GM23248 (cell line): ENCODE measurements at regions not wholly inside any gene's neighbourhood (a gene's known extent, or its start where the extent isn't known, plus 50 kb on each side); places are given as distances from the start of the nearest gene placed in this dataset.

Experiments
- DNase-seq: peaks from one replicate; pipeline ENCODE4 v3.0.0-alpha.2; 2015
- H2AFZ ChIP-seq: fragments of 200-600 bp; sonication (generic); 2 replicates; pipeline ENCODE4 v1.6.1; 2016; ENCODE audit warnings: antibody characterized with exemption
- H3F3A ChIP-seq: fragments of 200-600 bp; sonication (generic); 2 replicates; pipeline ENCODE4 v1.6.1; 2016; ENCODE audit warnings: mild to moderate bottlenecking, antibody characterized with exemption, mixed run types; ENCODE audit not compliant: insufficient read depth
- H3K27ac ChIP-seq: fragments of 200-600 bp; sonication (generic); 2 replicates; pipeline ENCODE4 v1.5.1; 2016; ENCODE audit warnings: mild to moderate bottlenecking
- H3K27me3 ChIP-seq: fragments of 200-600 bp; sonication (generic); replicated peaks from 2 replicates; pipeline ENCODE4 v1.6.1; 2016; ENCODE audit warnings: mild to moderate bottlenecking; ENCODE audit not compliant: insufficient read depth
- H3K36me3 ChIP-seq: fragments of 200-600 bp; sonication (generic); 2 replicates; pipeline ENCODE4 v1.6.1; 2016; ENCODE audit warnings: low read depth, mild to moderate bottlenecking
- H3K4me1 ChIP-seq: fragments of 200-600 bp; sonication (generic); 2 replicates; pipeline ENCODE4 v1.6.1; 2016; ENCODE audit warnings: mild to moderate bottlenecking; ENCODE audit not compliant: insufficient read depth
- H3K4me2 ChIP-seq: fragments of 200-600 bp; sonication (generic); one replicate; pipeline ENCODE4 v1.6.1; 2016; ENCODE audit warnings: mild to moderate bottlenecking; ENCODE audit not compliant: unreplicated experiment
- H3K4me3 ChIP-seq: fragments of 200-600 bp; sonication (generic); 2 replicates; pipeline ENCODE4 v1.5.1; 2016; ENCODE audit warnings: mild to moderate bottlenecking
- H3K79me2 ChIP-seq: fragments of 200-600 bp; sonication (generic); 2 replicates; pipeline ENCODE4 v1.6.1; 2016; ENCODE audit warnings: mild to moderate bottlenecking; ENCODE audit not compliant: insufficient read depth
- H3K9ac ChIP-seq: fragments of 200-600 bp; sonication (generic); 2 replicates; pipeline ENCODE4 v1.6.1; 2016; ENCODE audit warnings: mild to moderate bottlenecking
- H3K9me2 ChIP-seq: fragments of 200-600 bp; sonication (generic); 2 replicates; pipeline ENCODE4 v1.6.1; 2016; ENCODE audit warnings: mixed run types, mild to moderate bottlenecking, moderate library complexity; ENCODE audit not compliant: insufficient read depth
- H3K9me3 ChIP-seq: fragments of 200-600 bp; sonication (generic); one replicate; pipeline ENCODE4 v1.6.1; 2017; ENCODE audit warnings: low read depth
- H4K20me1 ChIP-seq: fragments of 200-600 bp; sonication (generic); 2 replicates; pipeline ENCODE4 v1.6.0; 2016; ENCODE audit not compliant: insufficient read depth
- EZH2 ChIP-seq: fragments of 200-600 bp; sonication (generic); IDR thresholded peaks from 2 replicates; pipeline ENCODE4 v1.6.1; 2018; ENCODE audit warnings: antibody characterized with exemption, mild to moderate bottlenecking; ENCODE audit not compliant: insufficient read depth, poor library complexity, severe bottlenecking
- EZH2phosphoT487 ChIP-seq: fragments of 200-600 bp; sonication (generic); IDR thresholded peaks from 2 replicates; pipeline ENCODE4 v1.6.1; 2018; ENCODE audit warnings: antibody characterized with exemption, moderate library complexity, mild to moderate bottlenecking, low read depth; ENCODE audit not compliant: insufficient read depth
- WGBS, 2 experiments: methylation state at CpG; one replicate each; pipeline ENCODE4 v1.1.6; 2015 to 2017; ENCODE audit warnings: low lambda C conversion rate in 2 of 2, low coverage in 1 of 2; ENCODE audit errors: missing lambda C conversion rate in 2 of 2; 5-methylcytosine and 5-hydroxymethylcytosine counted together
- in situ Hi-C: fragments of 300-500 bp; cut with MboI; formaldehyde crosslinking; loops from 2 replicates; pipeline ENCODE4 v1.15.0; 2020

GRCh38 chr3:154614601-154615000 lies 184.6 kb upstream of the GPR149 start:
- no peaks in the 10 kb centered on the region for H4K20me1 ChIP-seq
- H3K27ac ChIP-seq = no peak overlapping the region
- no peak overlapping the region for H3K9ac ChIP-seq
- no peak overlapping the region for H3K4me3 ChIP-seq
- H3K4me2 ChIP-seq = no peak overlapping the region
- H3F3A ChIP-seq = no peaks in the 10 kb centered on the region
- H3K9me2 ChIP-seq = no peaks in the 10 kb centered on the region
- H3K27me3 ChIP-seq = no peaks in the 10 kb centered on the region
- WGBS, 2 experiments = 22 to 31% methylated on average over 3 of the region's 3 CpGs
- no peaks in the 10 kb centered on the region for H3K79me2 ChIP-seq
- no peak for TF ChIP-seq EZH2phosphoT487
- no peak for TF ChIP-seq EZH2
- no peaks in the 10 kb centered on the region for H3K36me3 ChIP-seq
- in situ Hi-C loops = no loop called here
- no peak overlapping the region for H2AFZ ChIP-seq
- no peaks in the 10 kb centered on the region for H3K4me1 ChIP-seq
- no peaks in the 10 kb centered on the region for H3K9me3 ChIP-seq
- no peak for DNase-seq

- no peaks in the 10 kb centered on the region for H3K4me1 ChIP-seq
- no peaks in the 10 kb centered on the region for H4K20me1 ChIP-seq
- H3K36me3 ChIP-seq = no peaks in the 10 kb centered on the region
- TF ChIP-seq EZH2phosphoT487 (no peak), EZH2 (no peak)
- no peak overlapping the region for H3K4me3 ChIP-seq
- no peaks in the 10 kb centered on the region for H3K27me3 ChIP-seq
- H2AFZ ChIP-seq = no peak overlapping the region
- DNase-seq = no peak
- in situ Hi-C loops = no loop called here
- no peaks in the 10 kb centered on the region for H3K9me3 ChIP-seq
- H3K9me2 ChIP-seq = no peaks in the 10 kb centered on the region
- WGBS, 2 experiments = 64 to 73% methylated on average over 1 of the region's 1 CpG
- H3K27ac ChIP-seq = no peak overlapping the region
- H3K79me2 ChIP-seq = no peaks in the 10 kb centered on the region
- H3K9ac ChIP-seq = no peak overlapping the region
- no peaks in the 10 kb centered on the region for H3F3A ChIP-seq
- H3K4me2 ChIP-seq = no peak overlapping the region
Measured at GRCh38 chr3:154614078-154614477, 184.1 kb upstream of the GPR149 start.

DNA sequence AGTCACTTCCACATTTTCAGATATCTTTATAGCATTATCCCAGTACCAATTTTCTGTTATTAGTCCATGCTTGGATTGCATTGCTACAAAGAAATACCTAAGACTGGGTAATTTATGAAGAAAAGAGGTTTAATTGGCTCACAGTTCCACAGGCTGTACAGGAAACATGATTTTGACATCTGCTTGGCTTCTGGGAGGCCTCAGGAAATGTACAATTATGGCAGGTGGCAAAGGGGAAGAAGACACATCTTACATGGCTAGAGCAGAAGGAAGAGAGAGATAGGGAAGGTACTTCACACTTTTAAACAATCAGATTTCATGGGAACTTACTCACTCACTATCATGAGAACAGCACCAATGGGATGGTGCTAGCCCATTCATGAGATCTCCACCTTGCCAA lies 172.3 kb upstream of the GPR149 start:
- DNase-seq = no peak
- no peak for TF ChIP-seq EZH2
- TF ChIP-seq EZH2phosphoT487 = no peak
- Histone ChIP-seq H4K20me1 (no peaks in the 10 kb centered on the region), H3K4me2 (no peak overlapping the region), H3K9me2 (no peaks in the 10 kb centered on the region), H2AFZ (no peak overlapping the region), H3K27me3 (no peaks in the 10 kb centered on the region), H3K4me1 (no peaks in the 10 kb centered on the region), H3K9ac (no peak overlapping the region), H3F3A (no peaks in the 10 kb centered on the region), H3K79me2 (no peaks in the 10 kb centered on the region), H3K36me3 (no peaks in the 10 kb centered on the region), H3K4me3 (no peak overlapping the region), H3K27ac (no peak overlapping the region), H3K9me3 (no peaks in the 10 kb centered on the region)
- in situ Hi-C loops = no loop called here

DNA sequence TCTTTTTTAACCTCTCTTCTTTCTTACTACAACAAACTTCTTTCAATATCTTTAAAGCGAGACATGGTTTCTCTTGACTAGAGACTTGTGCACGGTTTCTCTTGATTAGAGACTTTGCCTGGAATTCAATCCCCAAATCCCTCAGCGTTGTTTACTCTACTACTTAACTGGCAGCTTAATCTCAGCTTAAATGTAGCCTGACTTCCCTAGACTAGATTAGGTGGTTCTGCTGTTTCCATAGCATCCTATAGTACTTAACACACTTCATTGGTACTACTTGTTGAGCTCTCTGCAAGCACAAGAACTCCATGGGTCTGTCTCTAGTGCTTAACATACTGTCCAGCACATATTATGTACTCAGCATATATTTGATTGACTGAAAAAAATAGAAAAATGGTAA lies 168.2 kb upstream of the GPR149 start:
- no peak for DNase-seq
- in situ Hi-C loops = no loop called here
- Histone ChIP-seq H4K20me1 (no peaks in the 10 kb centered on the region), H3K27me3 (no peaks in the 10 kb centered on the region), H3K4me2 (no peak overlapping the region), H3K4me3 (no peak overlapping the region), H3F3A (no peaks in the 10 kb centered on the region), H2AFZ (no peak overlapping the region), H3K36me3 (no peaks in the 10 kb centered on the region), H3K9ac (no peak overlapping the region), H3K79me2 (no peaks in the 10 kb centered on the region), H3K4me1 (no peaks in the 10 kb centered on the region), H3K27ac (no peak overlapping the region), H3K9me3 (no peaks in the 10 kb centered on the region), H3K9me2 (no peaks in the 10 kb centered on the region)
- 38 to 40% methylated on average over 3 of the region's 3 CpGs for WGBS, 2 experiments
- no peak for TF ChIP-seq EZH2
- no peak for TF ChIP-seq EZH2phosphoT487

- Histone ChIP-seq H3K4me2 (no peak overlapping the region), H3K27ac (no peak overlapping the region), H3K79me2 (no peaks in the 10 kb centered on the region), H4K20me1 (no peaks in the 10 kb centered on the region), H3K9me2 (no peaks in the 10 kb centered on the region), H3K27me3 (no peaks in the 10 kb centered on the region), H3F3A (no peaks in the 10 kb centered on the region), H3K4me3 (no peak overlapping the region), H3K9me3 (no peaks in the 10 kb centered on the region), H3K36me3 (no peaks in the 10 kb centered on the region), H2AFZ (no peak overlapping the region), H3K4me1 (no peaks in the 10 kb centered on the region), H3K9ac (no peak overlapping the region)
- WGBS, 2 experiments = 32 to 33% methylated on average over 3 of the region's 3 CpGs
- in situ Hi-C loops = no loop called here
- no peak for DNase-seq
- TF ChIP-seq EZH2phosphoT487 (no peak), EZH2 (no peak)
Measured at GRCh38 chr3:154590675-154591384, 160.8 kb upstream of the GPR149 start.
